HCT116 (cell line): ENCODE measurements at regions not wholly inside any gene's neighbourhood (a gene's known extent, or its start where the extent isn't known, plus 50 kb on each side); places are given as distances from the start of the nearest gene placed in this dataset.

Source experiments
- EZH2 ChIP-seq: fragments of 200-600 bp; sonication (generic); IDR thresholded peaks from 2 replicates; pipeline ENCODE4 v1.6.1; 2017; ENCODE audit warnings: antibody characterized with exemption, mixed run types
- POLR2A ChIP-seq: IDR thresholded peaks from 2 replicates; pipeline ENCODE4 v1.7.0; 2011; ENCODE audit warnings: borderline replicate concordance; ENCODE audit not compliant: insufficient read depth, insufficient read length; ENCODE audit errors: extremely low read depth
- POLR2AphosphoS5 ChIP-seq: IDR thresholded peaks from 2 replicates; pipeline ENCODE4 v1.6.1; 2011; ENCODE audit warnings: mild to moderate bottlenecking, low read depth, low read length, moderate library complexity
- SP1 ChIP-seq: IDR thresholded peaks from 2 replicates; pipeline ENCODE4 v1.6.1; 2012; ENCODE audit warnings: low read depth
- TCF7L2 ChIP-seq: IDR thresholded peaks from 2 replicates; pipeline ENCODE4 v1.7.0; 2011; ENCODE audit warnings: borderline replicate concordance, inconsistent platforms; ENCODE audit not compliant: insufficient read depth, insufficient read length; ENCODE audit errors: extremely low read depth
- TF ChIP-seq, protein P1 (sequence below), 3 experiments: fragments of 200-600 bp in 1 of 3; sonication (generic) in 1 of 3; IDR thresholded peaks in 2 of 3; conservative IDR thresholded peaks in 1 of 3; 2 replicates each; pipeline ENCODE4 v1.5.1; 2012 to 2017; ENCODE audit warnings: low read depth in 2 of 3, low read length in 2 of 3, antibody characterized with exemption in 1 of 3, borderline replicate concordance in 1 of 3, control low read depth in 1 of 3, mild to moderate bottlenecking in 1 of 3, mixed read lengths in 1 of 3, mixed run types in 1 of 3, moderate library complexity in 1 of 3; ENCODE audit not compliant: insufficient read depth in 1 of 3
- TF ChIP-seq, protein P2 (sequence below): IDR thresholded peaks from 2 replicates; pipeline ENCODE4 v1.6.1; 2012

DNA sequence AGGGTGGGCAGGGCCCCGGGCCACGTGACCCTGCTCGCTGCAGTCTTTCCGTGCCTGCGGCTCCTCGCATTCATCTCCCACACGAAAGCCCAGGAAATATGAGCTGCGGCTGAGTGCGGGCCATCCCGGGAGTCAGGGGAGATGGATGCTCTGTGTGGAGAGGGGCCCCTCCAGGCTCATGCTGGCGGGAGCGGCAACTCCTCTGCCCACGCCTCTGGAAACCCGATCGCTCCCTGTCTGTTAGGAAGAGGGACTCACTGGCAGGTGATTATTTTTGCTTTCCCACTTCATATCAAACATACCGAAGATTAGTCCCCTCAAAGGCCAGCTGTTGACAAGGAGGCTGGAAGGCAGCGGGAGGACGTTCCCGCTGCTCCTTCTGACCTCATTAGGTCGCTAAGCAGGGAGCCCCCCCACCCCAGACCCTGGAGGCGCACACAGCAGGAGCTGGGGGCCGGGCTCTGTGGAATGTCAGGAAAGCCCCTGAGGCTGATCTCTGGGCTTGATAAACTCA, 228.5 kb downstream of the FOXL1 start:
- TF ChIP-seq, protein P1, sequence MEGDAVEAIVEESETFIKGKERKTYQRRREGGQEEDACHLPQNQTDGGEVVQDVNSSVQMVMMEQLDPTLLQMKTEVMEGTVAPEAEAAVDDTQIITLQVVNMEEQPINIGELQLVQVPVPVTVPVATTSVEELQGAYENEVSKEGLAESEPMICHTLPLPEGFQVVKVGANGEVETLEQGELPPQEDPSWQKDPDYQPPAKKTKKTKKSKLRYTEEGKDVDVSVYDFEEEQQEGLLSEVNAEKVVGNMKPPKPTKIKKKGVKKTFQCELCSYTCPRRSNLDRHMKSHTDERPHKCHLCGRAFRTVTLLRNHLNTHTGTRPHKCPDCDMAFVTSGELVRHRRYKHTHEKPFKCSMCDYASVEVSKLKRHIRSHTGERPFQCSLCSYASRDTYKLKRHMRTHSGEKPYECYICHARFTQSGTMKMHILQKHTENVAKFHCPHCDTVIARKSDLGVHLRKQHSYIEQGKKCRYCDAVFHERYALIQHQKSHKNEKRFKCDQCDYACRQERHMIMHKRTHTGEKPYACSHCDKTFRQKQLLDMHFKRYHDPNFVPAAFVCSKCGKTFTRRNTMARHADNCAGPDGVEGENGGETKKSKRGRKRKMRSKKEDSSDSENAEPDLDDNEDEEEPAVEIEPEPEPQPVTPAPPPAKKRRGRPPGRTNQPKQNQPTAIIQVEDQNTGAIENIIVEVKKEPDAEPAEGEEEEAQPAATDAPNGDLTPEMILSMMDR (IDR thresholded peaks at IDR 0.05 in 2 of 3, conservative IDR thresholded peaks at IDR 0.05 in 1 of 3; ENCODE audit: borderline replicate concordance in 1 of 3, insufficient read depth in 1 of 3, low read depth in 2 of 3, low read length in 2 of 3), result no peak
- TF ChIP-seq TCF7L2 (no peak), POLR2AphosphoS5 (no peak), SP1 (no peak), EZH2 (no peak), POLR2A (no peak)
- TF ChIP-seq, protein P2, sequence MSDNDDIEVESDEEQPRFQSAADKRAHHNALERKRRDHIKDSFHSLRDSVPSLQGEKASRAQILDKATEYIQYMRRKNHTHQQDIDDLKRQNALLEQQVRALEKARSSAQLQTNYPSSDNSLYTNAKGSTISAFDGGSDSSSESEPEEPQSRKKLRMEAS, result no peak
